CD4-positive, alpha-beta T cell treated with Interleukin-15 for 4 hours (primary cell): ENCODE measurements at regions not wholly inside any gene's neighbourhood (a gene's known extent, or its start where the extent isn't known, plus 50 kb on each side); places are given as distances from the start of the nearest gene placed in this dataset.

Experiments
- DNase-seq: peaks from one replicate; pipeline ENCODE4 v3.0.0-alpha.2; 2020; ENCODE audit warnings: low spot score

- DNase-seq, result no peak
Measured at GRCh38 chr15:87354661-87355410, 901.7 kb downstream of the NTRK3 start.

GRCh38 chr15:87349181-87349580 lies 907.4 kb downstream of the NTRK3 start:
- no peak for DNase-seq

GRCh38 chr15:87348746-87349145 lies 907.8 kb downstream of the NTRK3 start:
- DNase-seq, result no peak

- DNase-seq, result no peak
Measured at GRCh38 chr15:87347806-87348515, 908.6 kb downstream of the NTRK3 start.

GRCh38 chr15:87345961-87346360 lies 910.6 kb downstream of the NTRK3 start:
- no peak for DNase-seq

- no peak for DNase-seq
Measured at GRCh38 chr15:87343966-87344365, 912.6 kb downstream of the NTRK3 start.

GRCh38 chr15:87340370-87340769 lies 916.2 kb downstream of the NTRK3 start:
- DNase-seq, result no peak

GRCh38 chr15:87326269-87326668 lies 930.3 kb downstream of the NTRK3 start:
- no peak for DNase-seq

- no peak for DNase-seq
Measured at GRCh38 chr15:87322870-87323269, 933.7 kb downstream of the NTRK3 start.

GRCh38 chr15:87322265-87322664 lies 934.3 kb downstream of the NTRK3 start:
- DNase-seq, result no peak

GRCh38 chr15:87317900-87318299 lies 938.6 kb downstream of the NTRK3 start:
- no peak for DNase-seq

GRCh38 chr15:87312221-87312620 lies 944.3 kb downstream of the NTRK3 start:
- DNase-seq, result no peak

GRCh38 chr15:87300146-87300545 lies 956.4 kb downstream of the NTRK3 start:
- DNase-seq, result no peak

- no peak for DNase-seq
Measured at GRCh38 chr15:87294854-87295253, 961.7 kb downstream of the NTRK3 start.

GRCh38 chr15:87293031-87293430 lies 963.5 kb downstream of the NTRK3 start:
- no peak for DNase-seq

- no peak for DNase-seq
Measured at GRCh38 chr15:87287156-87287555, 969.4 kb downstream of the NTRK3 start.

- no peak for DNase-seq
Measured at GRCh38 chr15:87269566-87269965, 987.0 kb downstream of the NTRK3 start.

- DNase-seq, result no peak
Measured at GRCh38 chr15:87268675-87269074, 987.9 kb downstream of the NTRK3 start.

GRCh38 chr15:87267798-87268197 lies 988.7 kb downstream of the NTRK3 start:
- no peak for DNase-seq

GRCh38 chr15:87263871-87264270 lies 992.7 kb downstream of the NTRK3 start:
- DNase-seq, result no peak

- no peak for DNase-seq
Measured at GRCh38 chr15:87263296-87263695, 993.2 kb downstream of the NTRK3 start.

- DNase-seq, result no peak
Measured at GRCh38 chr15:87245592-87245991, 1010.9 kb downstream of the NTRK3 start.

- DNase-seq, result no peak
Measured at GRCh38 chr15:87243474-87243873, 1013.1 kb downstream of the NTRK3 start.
